K562 (cell line): ENCODE measurements at regions not wholly inside any gene's neighbourhood (a gene's known extent, or its start where the extent isn't known, plus 50 kb on each side); places are given as distances from the start of the nearest gene placed in this dataset.

Source experiments
- ATAC-seq: fragments of 200-7000 bp; cut with Tn5 transposase; 3 replicates; pipeline ENCODE4 v1.9.1; 2020; ENCODE audit warnings: moderate library complexity
- BruUV-seq: library from RNA; stranded (reverse); fragments of 400-500 nt; replicated peaks from 2 replicates; lab custom pipeline; 2021; lab: Mats Ljungman, UMichigan
- CTCF ChIA-PET: fragments of 300-600 bp; formaldehyde crosslinking; extraction: SDS; loops from one replicate; lab custom pipeline; 2021; ENCODE audit warnings: low intra/inter-chr PET ratio; lab: Yijun Ruan, JAX
- POLR2A ChIA-PET: fragments of 300-600, 350-650 bp; sonication (Branson Sonifier 250); formaldehyde crosslinking; extraction: SDS; loops from one replicate; lab custom pipeline; 2021; ENCODE audit warnings: antibody characterized with exemption, inconsistent platforms; lab: Yijun Ruan, JAX
- DNase-seq, 4 experiments: peaks; one replicate each; pipeline versions ENCODE4 v3.0.0 to v3.0.0-alpha.2; 2011 to 2018; ENCODE audit warnings: low spot score in 3 of 4, mixed read lengths in 3 of 4; ENCODE audit errors: extremely low read depth in 1 of 4
- FAIRE-seq: peaks from 2 replicates; lab custom pipeline; 2011; peaks lifted over from hg19 to GRCh38; lab: Jason Lieb, UNC
- H2AFZ ChIP-seq: 2 replicates; pipeline ENCODE4 v1.6.0; 2011; ENCODE audit warnings: low read depth, low read length, control low read depth, inconsistent platforms
- H3K27ac ChIP-seq: fragments of 200-600 bp; 3 replicates; pipeline ENCODE4 v1.8.0; 2011; ENCODE audit warnings: low read depth, mild to moderate bottlenecking, control low read depth, inconsistent platforms, low read length, moderate library complexity, mixed read lengths; ENCODE audit errors: extremely low read depth
- H3K27me3 ChIP-seq, 2 experiments: fragments of 300-600 bp in 1 of 2; 2 replicates in 1 of 2; 3 replicates in 1 of 2; pipeline versions ENCODE4 v1.6.0 to v1.8.0; 2011; ENCODE audit warnings: inconsistent platforms in 2 of 2, low read length in 2 of 2, mild to moderate bottlenecking in 1 of 2, mixed read lengths in 1 of 2, moderate library complexity in 1 of 2; ENCODE audit not compliant: control insufficient read depth in 2 of 2, insufficient read depth in 2 of 2
- H3K36me3 ChIP-seq: fragments of 300-600 bp; 3 replicates; pipeline ENCODE4 v1.8.0; 2011; ENCODE audit warnings: mild to moderate bottlenecking, low read length, inconsistent platforms; ENCODE audit not compliant: control insufficient read depth, insufficient read depth
- H3K4me1 ChIP-seq, 2 experiments: fragments of 200-600 bp in 1 of 2; replicated peaks in 1 of 2; 2 replicates in 1 of 2; 3 replicates in 1 of 2; pipeline versions ENCODE4 v1.5.1 to v1.8.0; 2011; ENCODE audit warnings: inconsistent platforms in 2 of 2, low read length in 2 of 2, mild to moderate bottlenecking in 1 of 2, mixed read lengths in 1 of 2, moderate library complexity in 1 of 2; ENCODE audit not compliant: control insufficient read depth in 2 of 2, insufficient read depth in 2 of 2
- H3K4me2 ChIP-seq: 2 replicates; pipeline ENCODE4 v1.6.1; 2011; ENCODE audit warnings: low read length, control low read depth, inconsistent platforms, mixed read lengths; ENCODE audit not compliant: insufficient read depth
- H3K4me3 ChIP-seq: fragments of 200-600 bp; sonication (generic), shearing (Covaris generic); 2 replicates; pipeline ENCODE4 v1.5.1; 2016; ENCODE audit warnings: control low read depth, inconsistent platforms
- H3K79me2 ChIP-seq: fragments of 200-600 bp; 3 replicates; pipeline ENCODE4 v1.8.0; 2011; ENCODE audit warnings: low read length, inconsistent platforms; ENCODE audit not compliant: control insufficient read depth, insufficient read depth
- H3K9ac ChIP-seq, 2 experiments: 2 replicates each; pipeline versions ENCODE4 v1.6.0 to v1.6.1; 2011; ENCODE audit warnings: low read depth in 2 of 2, low read length in 2 of 2, control low read depth in 1 of 2, inconsistent platforms in 1 of 2, mild to moderate bottlenecking in 1 of 2, mixed read lengths in 1 of 2; ENCODE audit not compliant: insufficient read depth in 1 of 2
- H3K9me1 ChIP-seq: one replicate; pipeline ENCODE4 v1.6.0; 2011; ENCODE audit warnings: inconsistent platforms, mild to moderate bottlenecking, low read length, moderate library complexity; ENCODE audit not compliant: control insufficient read depth, insufficient read depth
- H3K9me3 ChIP-seq: replicated peaks from 2 replicates; pipeline ENCODE4 v1.5.1; 2011; ENCODE audit warnings: low read depth, low read length, inconsistent platforms; ENCODE audit not compliant: control insufficient read depth, insufficient read depth
- H4K20me1 ChIP-seq: replicated peaks from 2 replicates; pipeline ENCODE4 v1.6.1; 2011; ENCODE audit warnings: low read length, inconsistent platforms, mixed read lengths; ENCODE audit not compliant: control insufficient read depth, insufficient read depth
- MEIS2 ChIP-seq: fragments of 450-650 bp; IDR thresholded peaks from 2 replicates; pipeline ENCODE4 v1.6.1; 2014; ENCODE audit warnings: mild to moderate bottlenecking; ENCODE audit not compliant: partially characterized antibody
- TAF7 ChIP-seq: fragments of 450-650 bp; IDR thresholded peaks from 2 replicates; pipeline ENCODE4 v1.6.1; 2016; ENCODE audit warnings: missing genetic modification characterization, missing compliant biosample characterization
- WGBS: fragments of 100-300 bp; shearing (Covaris generic); methylation state at CpG from one replicate; pipeline ENCODE4 v1.1.6; 2016; ENCODE audit warnings: low coverage, mixed read lengths; ENCODE audit not compliant: insufficient coverage; ENCODE audit errors: missing lambda C conversion rate; 5-methylcytosine and 5-hydroxymethylcytosine counted together
- in situ Hi-C: fragments of 300-500 bp; cut with MboI; formaldehyde crosslinking; loops from 4 replicates; pipeline ENCODE4 v1.15.0; 2018; ENCODE audit warnings: inconsistent platforms, mixed read lengths
- intact Hi-C: fragments of 100-400 bp; cut with micrococcal nuclease; formaldehyde crosslinking; loops from 2 replicates; pipeline ENCODE4 v1.14.2; 2022
- TF ChIP-seq, protein P1 (sequence below): fragments of 250-450 bp; sonication (Bioruptor Pico); IDR thresholded peaks from 2 replicates; pipeline ENCODE4 v1.5.0; 2021; ENCODE audit warnings: mild to moderate bottlenecking, borderline replicate concordance
- TF ChIP-seq, protein P2 (sequence below): sonication (generic); formaldehyde crosslinking; IDR thresholded peaks from 2 replicates; pipeline ENCODE4 v1.8.0; 2022; ENCODE audit warnings: mild to moderate bottlenecking, missing genetic modification reagents
- TF ChIP-seq, protein P3 (sequence below): fragments of 450-650 bp; IDR thresholded peaks from 2 replicates; pipeline ENCODE4 v1.6.1; 2016; ENCODE audit warnings: low read depth

- Histone ChIP-seq H2AFZ (no peak overlapping the region), H3K4me2 (no peak overlapping the region), H4K20me1 (no peaks in the 10 kb centered on the region), H3K79me2 (no peaks in the 10 kb centered on the region), H3K9me3 (no peaks in the 10 kb centered on the region), H3K27ac (no peak overlapping the region)
- 0% methylated on average over 3 of the region's 3 CpGs for WGBS
- intact Hi-C loops: no loop called here
- FAIRE-seq: no peak
- TF ChIP-seq, protein P1, sequence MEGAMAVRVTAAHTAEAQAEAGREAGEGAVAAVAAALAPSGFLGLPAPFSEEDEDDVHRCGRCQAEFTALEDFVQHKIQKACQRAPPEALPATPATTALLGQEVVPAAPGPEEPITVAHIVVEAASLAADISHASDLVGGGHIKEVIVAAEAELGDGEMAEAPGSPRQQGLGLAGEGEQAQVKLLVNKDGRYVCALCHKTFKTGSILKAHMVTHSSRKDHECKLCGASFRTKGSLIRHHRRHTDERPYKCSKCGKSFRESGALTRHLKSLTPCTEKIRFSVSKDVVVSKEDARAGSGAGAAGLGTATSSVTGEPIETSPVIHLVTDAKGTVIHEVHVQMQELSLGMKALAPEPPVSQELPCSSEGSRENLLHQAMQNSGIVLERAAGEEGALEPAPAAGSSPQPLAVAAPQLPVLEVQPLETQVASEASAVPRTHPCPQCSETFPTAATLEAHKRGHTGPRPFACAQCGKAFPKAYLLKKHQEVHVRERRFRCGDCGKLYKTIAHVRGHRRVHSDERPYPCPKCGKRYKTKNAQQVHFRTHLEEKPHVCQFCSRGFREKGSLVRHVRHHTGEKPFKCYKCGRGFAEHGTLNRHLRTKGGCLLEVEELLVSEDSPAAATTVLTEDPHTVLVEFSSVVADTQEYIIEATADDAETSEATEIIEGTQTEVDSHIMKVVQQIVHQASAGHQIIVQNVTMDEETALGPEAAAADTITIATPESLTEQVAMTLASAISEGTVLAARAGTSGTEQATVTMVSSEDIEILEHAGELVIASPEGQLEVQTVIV: no peak
- TF ChIP-seq, protein P2, sequence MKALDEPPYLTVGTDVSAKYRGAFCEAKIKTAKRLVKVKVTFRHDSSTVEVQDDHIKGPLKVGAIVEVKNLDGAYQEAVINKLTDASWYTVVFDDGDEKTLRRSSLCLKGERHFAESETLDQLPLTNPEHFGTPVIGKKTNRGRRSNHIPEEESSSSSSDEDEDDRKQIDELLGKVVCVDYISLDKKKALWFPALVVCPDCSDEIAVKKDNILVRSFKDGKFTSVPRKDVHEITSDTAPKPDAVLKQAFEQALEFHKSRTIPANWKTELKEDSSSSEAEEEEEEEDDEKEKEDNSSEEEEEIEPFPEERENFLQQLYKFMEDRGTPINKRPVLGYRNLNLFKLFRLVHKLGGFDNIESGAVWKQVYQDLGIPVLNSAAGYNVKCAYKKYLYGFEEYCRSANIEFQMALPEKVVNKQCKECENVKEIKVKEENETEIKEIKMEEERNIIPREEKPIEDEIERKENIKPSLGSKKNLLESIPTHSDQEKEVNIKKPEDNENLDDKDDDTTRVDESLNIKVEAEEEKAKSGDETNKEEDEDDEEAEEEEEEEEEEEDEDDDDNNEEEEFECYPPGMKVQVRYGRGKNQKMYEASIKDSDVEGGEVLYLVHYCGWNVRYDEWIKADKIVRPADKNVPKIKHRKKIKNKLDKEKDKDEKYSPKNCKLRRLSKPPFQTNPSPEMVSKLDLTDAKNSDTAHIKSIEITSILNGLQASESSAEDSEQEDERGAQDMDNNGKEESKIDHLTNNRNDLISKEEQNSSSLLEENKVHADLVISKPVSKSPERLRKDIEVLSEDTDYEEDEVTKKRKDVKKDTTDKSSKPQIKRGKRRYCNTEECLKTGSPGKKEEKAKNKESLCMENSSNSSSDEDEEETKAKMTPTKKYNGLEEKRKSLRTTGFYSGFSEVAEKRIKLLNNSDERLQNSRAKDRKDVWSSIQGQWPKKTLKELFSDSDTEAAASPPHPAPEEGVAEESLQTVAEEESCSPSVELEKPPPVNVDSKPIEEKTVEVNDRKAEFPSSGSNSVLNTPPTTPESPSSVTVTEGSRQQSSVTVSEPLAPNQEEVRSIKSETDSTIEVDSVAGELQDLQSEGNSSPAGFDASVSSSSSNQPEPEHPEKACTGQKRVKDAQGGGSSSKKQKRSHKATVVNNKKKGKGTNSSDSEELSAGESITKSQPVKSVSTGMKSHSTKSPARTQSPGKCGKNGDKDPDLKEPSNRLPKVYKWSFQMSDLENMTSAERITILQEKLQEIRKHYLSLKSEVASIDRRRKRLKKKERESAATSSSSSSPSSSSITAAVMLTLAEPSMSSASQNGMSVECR (CRISPR knock-in tag): no peak
- no peak for TF ChIP-seq TAF7 (tag)
- TF ChIP-seq, protein P3, sequence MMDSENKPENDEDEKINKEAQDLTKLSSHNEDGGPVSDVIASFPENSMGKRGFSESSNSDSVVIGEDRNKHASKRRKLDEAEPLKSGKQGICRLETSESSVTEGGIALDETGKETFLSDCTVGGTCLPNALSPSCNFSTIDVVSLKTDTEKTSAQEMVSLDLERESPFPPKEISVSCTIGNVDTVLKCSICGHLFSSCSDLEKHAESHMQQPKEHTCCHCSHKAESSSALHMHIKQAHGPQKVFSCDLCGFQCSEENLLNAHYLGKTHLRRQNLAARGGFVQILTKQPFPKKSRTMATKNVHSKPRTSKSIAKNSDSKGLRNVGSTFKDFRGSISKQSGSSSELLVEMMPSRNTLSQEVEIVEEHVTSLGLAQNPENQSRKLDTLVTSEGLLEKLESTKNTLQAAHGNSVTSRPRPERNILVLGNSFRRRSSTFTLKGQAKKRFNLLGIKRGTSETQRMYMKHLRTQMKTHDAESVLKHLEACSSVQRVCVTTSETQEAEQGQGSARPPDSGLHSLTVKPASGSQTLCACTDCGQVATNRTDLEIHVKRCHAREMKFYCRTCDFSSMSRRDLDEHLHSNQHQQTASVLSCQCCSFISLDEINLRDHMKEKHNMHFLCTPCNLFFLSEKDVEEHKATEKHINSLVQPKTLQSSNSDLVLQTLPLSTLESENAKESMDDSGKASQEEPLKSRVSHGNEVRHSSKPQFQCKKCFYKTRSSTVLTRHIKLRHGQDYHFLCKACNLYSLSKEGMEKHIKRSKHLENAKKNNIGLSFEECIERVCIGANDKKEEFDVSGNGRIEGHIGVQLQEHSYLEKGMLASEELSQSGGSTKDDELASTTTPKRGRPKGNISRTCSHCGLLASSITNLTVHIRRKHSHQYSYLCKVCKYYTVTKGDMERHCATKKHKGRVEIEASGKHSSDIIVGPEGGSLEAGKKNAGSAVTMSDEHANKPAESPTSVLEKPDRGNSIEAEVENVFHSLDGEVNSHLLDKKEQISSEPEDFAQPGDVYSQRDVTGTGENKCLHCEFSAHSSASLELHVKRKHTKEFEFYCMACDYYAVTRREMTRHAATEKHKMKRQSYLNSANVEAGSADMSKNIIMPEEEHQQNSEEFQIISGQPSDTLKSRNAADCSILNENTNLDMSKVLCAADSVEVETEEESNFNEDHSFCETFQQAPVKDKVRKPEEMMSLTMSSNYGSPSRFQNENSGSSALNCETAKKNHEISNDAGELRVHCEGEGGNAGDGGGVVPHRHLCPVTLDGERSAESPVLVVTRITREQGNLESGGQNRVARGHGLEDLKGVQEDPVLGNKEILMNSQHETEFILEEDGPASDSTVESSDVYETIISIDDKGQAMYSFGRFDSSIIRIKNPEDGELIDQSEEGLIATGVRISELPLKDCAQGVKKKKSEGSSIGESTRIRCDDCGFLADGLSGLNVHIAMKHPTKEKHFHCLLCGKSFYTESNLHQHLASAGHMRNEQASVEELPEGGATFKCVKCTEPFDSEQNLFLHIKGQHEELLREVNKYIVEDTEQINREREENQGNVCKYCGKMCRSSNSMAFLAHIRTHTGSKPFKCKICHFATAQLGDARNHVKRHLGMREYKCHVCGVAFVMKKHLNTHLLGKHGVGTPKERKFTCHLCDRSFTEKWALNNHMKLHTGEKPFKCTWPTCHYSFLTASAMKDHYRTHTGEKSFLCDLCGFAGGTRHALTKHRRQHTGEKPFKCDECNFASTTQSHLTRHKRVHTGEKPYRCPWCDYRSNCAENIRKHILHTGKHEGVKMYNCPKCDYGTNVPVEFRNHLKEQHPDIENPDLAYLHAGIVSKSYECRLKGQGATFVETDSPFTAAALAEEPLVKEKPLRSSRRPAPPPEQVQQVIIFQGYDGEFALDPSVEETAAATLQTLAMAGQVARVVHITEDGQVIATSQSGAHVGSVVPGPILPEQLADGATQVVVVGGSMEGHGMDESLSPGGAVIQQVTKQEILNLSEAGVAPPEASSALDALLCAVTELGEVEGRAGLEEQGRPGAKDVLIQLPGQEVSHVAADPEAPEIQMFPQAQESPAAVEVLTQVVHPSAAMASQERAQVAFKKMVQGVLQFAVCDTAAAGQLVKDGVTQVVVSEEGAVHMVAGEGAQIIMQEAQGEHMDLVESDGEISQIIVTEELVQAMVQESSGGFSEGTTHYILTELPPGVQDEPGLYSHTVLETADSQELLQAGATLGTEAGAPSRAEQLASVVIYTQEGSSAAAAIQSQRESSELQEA: no peak
- TF ChIP-seq MEIS2: no peak
- TF ChIP-seq, all 486 proteins: peak for 0
- Histone ChIP-seq H3K9ac (no peak overlapping the region), H3K4me3 (no peak overlapping the region), H3K4me1 (no peaks in the 10 kb centered on the region), H3K27me3 (0 out of 5 replicates have a peak, but pooled peaks cover 0 to 5% of the 10 kb centered on the region in 2 experiments), H3K9me1 (no peaks in the 10 kb centered on the region), H3K36me3 (no peaks in the 10 kb centered on the region)
- no peak for DNase-seq
- no peak for ATAC-seq
- POLR2A ChIA-PET: no interaction called here
- no TSS peak for BruUV-seq
- in situ Hi-C loops: no loop called here
- CTCF ChIA-PET: no interaction called here
These were observed 165.3 kb upstream of the RASSF8 start for GRCh38 chr12:25793196-25793595.
